Osteoblast (primary cell): ENCODE measurements at regions not wholly inside any gene's neighbourhood (a gene's known extent, or its start where the extent isn't known, plus 50 kb on each side); places are given as distances from the start of the nearest gene placed in this dataset.

Experiments
- DNase-seq: peaks from one replicate; pipeline ENCODE4 v3.0.0; 2011; ENCODE audit warnings: low spot score, mixed read lengths; ENCODE audit not compliant: insufficient read length; ENCODE audit errors: missing footprints
- H2AFZ ChIP-seq: 2 replicates; pipeline ENCODE4 v1.6.0; 2011; ENCODE audit warnings: mild to moderate bottlenecking, low read length
- H3K27ac ChIP-seq: 2 replicates; pipeline ENCODE4 v1.5.1; 2011; ENCODE audit warnings: mild to moderate bottlenecking, low read depth, low read length, moderate library complexity
- H3K27me3 ChIP-seq: 2 replicates; pipeline ENCODE4 v1.6.0; 2012; ENCODE audit warnings: mild to moderate bottlenecking, control low read depth, inconsistent platforms, low read length, moderate library complexity; ENCODE audit not compliant: insufficient read depth
- H3K36me3 ChIP-seq: 2 replicates; pipeline ENCODE4 v1.5.1; 2011; ENCODE audit warnings: mild to moderate bottlenecking, low read length, control low read depth, moderate library complexity; ENCODE audit not compliant: insufficient read depth
- H3K4me1 ChIP-seq: 2 replicates; pipeline ENCODE4 v1.5.1; 2011; ENCODE audit warnings: mild to moderate bottlenecking, low read length, control low read depth, moderate library complexity; ENCODE audit not compliant: insufficient read depth
- H3K4me2 ChIP-seq: 2 replicates; pipeline ENCODE4 v1.6.0; 2011; ENCODE audit warnings: mild to moderate bottlenecking, low read length; ENCODE audit not compliant: insufficient read depth
- H3K4me3 ChIP-seq: fragments of 200-600 bp; sonication (generic); 3 replicates; pipeline ENCODE4 v1.5.1; 2012; ENCODE audit warnings: mild to moderate bottlenecking, low read length, inconsistent platforms; ENCODE audit not compliant: insufficient read depth
- H3K79me2 ChIP-seq: 2 replicates; pipeline ENCODE4 v1.6.0; 2012; ENCODE audit warnings: mild to moderate bottlenecking, low read length, control low read depth, inconsistent platforms; ENCODE audit not compliant: insufficient read depth
- H3K9me3 ChIP-seq: 2 replicates; pipeline ENCODE4 v1.5.1; 2011; ENCODE audit warnings: low read depth, low read length, control low read depth
- H4K20me1 ChIP-seq: 2 replicates; pipeline ENCODE4 v1.6.0; 2012; ENCODE audit warnings: mild to moderate bottlenecking, low read length, control low read depth; ENCODE audit not compliant: insufficient read depth
- TF ChIP-seq, protein P1 (sequence below): IDR thresholded peaks from 2 replicates; pipeline ENCODE4 v1.5.1; 2011; ENCODE audit warnings: mild to moderate bottlenecking, low read depth, low read length, moderate library complexity; ENCODE audit errors: extremely low read depth

DNA sequence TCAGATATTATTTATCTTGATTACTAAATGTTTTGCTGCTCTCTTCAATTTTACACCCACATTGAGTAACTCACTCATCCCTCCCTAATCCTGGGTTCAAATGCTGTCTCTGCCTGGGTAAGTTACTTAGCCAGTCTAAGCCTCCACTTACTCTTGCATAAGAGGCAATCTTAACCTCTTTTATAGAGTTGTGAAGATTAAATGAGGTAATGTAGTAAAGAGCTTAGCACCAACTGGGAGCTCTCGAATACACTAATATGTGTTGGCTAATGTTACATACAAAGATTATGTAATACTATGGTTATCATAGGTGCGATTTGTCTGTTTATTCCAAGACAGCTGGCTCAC, 134.4 kb upstream of the STMND1 start:
- H3K4me2 ChIP-seq = no peak overlapping the region
- TF ChIP-seq, protein P1, sequence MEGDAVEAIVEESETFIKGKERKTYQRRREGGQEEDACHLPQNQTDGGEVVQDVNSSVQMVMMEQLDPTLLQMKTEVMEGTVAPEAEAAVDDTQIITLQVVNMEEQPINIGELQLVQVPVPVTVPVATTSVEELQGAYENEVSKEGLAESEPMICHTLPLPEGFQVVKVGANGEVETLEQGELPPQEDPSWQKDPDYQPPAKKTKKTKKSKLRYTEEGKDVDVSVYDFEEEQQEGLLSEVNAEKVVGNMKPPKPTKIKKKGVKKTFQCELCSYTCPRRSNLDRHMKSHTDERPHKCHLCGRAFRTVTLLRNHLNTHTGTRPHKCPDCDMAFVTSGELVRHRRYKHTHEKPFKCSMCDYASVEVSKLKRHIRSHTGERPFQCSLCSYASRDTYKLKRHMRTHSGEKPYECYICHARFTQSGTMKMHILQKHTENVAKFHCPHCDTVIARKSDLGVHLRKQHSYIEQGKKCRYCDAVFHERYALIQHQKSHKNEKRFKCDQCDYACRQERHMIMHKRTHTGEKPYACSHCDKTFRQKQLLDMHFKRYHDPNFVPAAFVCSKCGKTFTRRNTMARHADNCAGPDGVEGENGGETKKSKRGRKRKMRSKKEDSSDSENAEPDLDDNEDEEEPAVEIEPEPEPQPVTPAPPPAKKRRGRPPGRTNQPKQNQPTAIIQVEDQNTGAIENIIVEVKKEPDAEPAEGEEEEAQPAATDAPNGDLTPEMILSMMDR = no peak
- H3K27ac ChIP-seq = no peak overlapping the region
- H2AFZ ChIP-seq = no peak overlapping the region
- no peaks in the 10 kb centered on the region for H3K79me2 ChIP-seq
- H4K20me1 ChIP-seq = no peaks in the 10 kb centered on the region
- no peaks in the 10 kb centered on the region for H3K27me3 ChIP-seq
- H3K4me1 ChIP-seq = peaks cover 25% of the 10 kb centered on the region
- DNase-seq = no peak
- H3K36me3 ChIP-seq = no peaks in the 10 kb centered on the region
- no peaks in the 10 kb centered on the region for H3K9me3 ChIP-seq
- no peak overlapping the region for H3K4me3 ChIP-seq

DNA sequence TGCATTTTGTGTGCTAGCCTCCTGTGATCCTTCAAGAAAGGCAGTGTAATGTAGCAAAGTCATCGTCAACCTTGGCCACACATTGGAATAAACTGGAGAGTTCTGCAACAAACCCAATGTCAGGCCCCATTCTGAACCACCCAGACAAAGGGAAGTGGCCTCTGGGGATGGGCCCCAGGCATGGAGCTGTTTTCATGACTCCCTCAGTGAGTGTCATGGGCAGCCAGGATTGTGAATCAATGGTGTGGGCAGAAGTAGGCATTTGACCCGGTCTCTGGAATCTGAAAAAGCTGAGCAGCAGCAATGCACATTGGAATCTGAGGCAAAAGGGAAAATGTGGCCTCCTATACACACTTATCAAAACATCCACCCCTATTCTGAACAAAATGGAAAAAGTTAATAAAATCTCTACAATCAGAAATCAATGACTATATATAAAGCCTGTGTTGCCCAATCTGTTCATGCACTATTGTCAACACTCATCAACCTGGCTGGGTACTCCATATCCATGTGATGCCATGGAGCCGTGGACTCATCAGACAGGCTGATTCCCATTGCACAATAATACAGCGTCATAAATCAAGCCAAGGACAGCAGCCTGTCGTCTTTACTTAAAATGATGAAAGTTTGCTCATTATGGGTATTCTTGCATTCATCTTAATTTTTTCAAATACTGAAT, 134.9 kb upstream of the STMND1 start:
- Histone ChIP-seq H4K20me1 (no peaks in the 10 kb centered on the region), H3K79me2 (no peaks in the 10 kb centered on the region), H3K27me3 (no peaks in the 10 kb centered on the region), H3K4me2 (peak overlapping the region; percentile 45), H3K4me3 (no peak overlapping the region), H3K9me3 (no peaks in the 10 kb centered on the region), H3K4me1 (peaks cover 26% of the 10 kb centered on the region), H2AFZ (no peak overlapping the region), H3K36me3 (no peaks in the 10 kb centered on the region), H3K27ac (peak overlapping the region; percentile 9)
- TF ChIP-seq, protein P1 = no peak
- DNase-seq = no peak

DNA sequence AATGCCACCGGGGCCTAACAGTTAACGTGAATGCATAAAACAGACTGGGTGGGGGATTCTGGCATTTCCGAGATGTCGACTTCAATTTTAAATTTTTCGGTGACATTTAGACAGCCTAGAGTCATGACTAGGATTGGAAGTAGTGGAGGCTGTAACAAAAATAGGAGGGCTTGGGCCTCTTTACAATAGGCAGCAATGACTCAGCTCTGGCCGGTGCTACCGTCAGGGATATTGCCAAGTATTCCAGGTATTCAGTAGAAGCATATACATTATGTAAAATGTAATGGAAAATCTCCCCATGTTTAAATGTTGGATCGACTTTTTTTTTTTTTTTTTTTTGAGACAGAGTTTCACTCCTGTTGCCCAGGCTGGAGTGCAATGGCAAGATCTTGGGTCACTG, 136.2 kb upstream of the STMND1 start:
- Histone ChIP-seq H3K9me3 (no peaks in the 10 kb centered on the region), H3K36me3 (no peaks in the 10 kb centered on the region), H3K27me3 (no peaks in the 10 kb centered on the region), H3K4me3 (no peak overlapping the region), H3K27ac (no peak overlapping the region), H2AFZ (no peak overlapping the region), H3K4me1 (peaks cover 34% of the 10 kb centered on the region), H3K4me2 (no peak overlapping the region), H3K79me2 (no peaks in the 10 kb centered on the region), H4K20me1 (no peaks in the 10 kb centered on the region)
- DNase-seq = no peak
- TF ChIP-seq, protein P1 = no peak

DNA sequence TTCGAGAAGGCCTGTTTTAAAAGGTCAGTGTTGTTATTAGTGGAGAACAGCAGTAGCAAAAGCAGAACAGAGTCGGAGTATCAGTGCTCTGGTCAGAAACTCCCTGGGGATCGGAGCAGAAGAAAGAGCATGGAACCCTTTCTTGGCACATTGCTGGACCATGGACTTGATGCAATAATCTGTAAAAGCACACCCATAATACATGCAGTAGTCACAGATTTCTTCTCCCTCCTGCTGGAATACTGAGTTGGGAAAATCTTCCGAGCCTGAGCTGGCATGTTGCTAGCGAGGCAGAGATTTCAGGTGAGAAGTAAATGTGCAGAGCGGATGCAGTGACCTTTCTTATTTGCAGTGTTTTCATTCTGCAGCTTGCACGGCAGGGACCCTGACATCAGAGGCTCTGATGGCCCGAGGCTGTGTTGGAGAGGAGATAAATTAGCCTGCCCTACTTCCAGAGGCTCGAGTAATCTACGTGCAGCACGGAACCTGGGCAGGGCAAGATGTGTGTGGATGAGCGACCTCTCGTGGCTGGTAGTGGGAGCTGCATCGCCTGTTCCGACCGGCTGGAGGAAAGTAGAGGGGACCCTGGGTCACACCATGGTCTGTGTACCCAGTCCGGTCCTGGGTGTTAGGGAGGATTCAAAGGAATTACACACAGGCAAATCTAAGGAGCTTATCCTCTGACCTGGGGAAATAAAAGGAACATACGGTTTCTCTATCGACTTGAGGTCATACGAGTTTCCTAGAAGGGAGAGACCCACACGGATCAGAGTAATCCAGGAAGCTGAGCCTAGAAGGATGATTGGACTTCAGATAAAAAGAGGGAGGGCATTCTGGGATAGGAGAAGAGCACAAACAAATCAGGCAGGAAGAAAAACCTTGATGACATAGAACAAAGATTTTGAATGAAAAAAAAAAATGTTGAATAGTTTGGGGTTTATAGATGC, 137.0 kb upstream of the STMND1 start:
- no peaks in the 10 kb centered on the region for H3K79me2 ChIP-seq
- TF ChIP-seq, protein P1 = peak; percentile 94
- H3K9me3 ChIP-seq = no peaks in the 10 kb centered on the region
- peak overlapping the region; percentile 46 for H3K4me3 ChIP-seq
- H3K27ac ChIP-seq = no peak overlapping the region
- peak; percentile 84 for DNase-seq
- H3K27me3 ChIP-seq = no peaks in the 10 kb centered on the region
- H4K20me1 ChIP-seq = no peaks in the 10 kb centered on the region
- H3K4me1 ChIP-seq = peaks cover 29% of the 10 kb centered on the region
- peak overlapping the region; percentile 52 for H2AFZ ChIP-seq
- H3K4me2 ChIP-seq = peak overlapping the region; percentile 71
- no peaks in the 10 kb centered on the region for H3K36me3 ChIP-seq
